IPS-NIHi11 (cell line): ENCODE measurements at regions not wholly inside any gene's neighbourhood (a gene's known extent, or its start where the extent isn't known, plus 50 kb on each side); places are given as distances from the start of the nearest gene placed in this dataset.
"Not testable (repeated sequence)": the region's sequence is repeated elsewhere in the genome, so short reads cannot be mapped to it uniquely, and the experiment has no call there.

ENCODE experiments used
- DNase-seq: peaks from one replicate; pipeline ENCODE4 v3.0.0; 2012; ENCODE audit warnings: mixed read lengths, low spot score

DNA sequence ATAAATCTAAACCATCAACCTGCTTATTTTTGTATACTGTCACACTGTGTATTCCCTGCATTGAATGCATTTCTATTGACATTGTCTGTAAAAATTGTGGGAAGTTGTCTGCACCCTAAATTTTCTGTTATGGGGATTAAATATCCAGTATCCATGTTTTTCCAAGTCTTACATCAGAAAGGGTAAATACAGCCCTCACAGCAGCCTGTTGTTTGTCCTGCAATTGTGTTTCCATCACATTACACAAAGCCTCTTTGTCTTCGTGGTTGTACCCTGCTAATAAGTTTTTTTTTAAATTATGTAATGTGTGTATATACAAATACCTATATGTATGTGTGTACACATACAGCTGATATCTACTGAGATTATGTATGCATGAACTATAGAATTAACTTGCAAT lies 109.2 kb upstream of the PTPN20 start:
- not testable (repeated sequence) for DNase-seq

- DNase-seq: not testable (repeated sequence)
Measured at GRCh38 chr10:46803082-46803481, 108.1 kb upstream of the PTPN20 start.

- not testable (repeated sequence) for DNase-seq
Measured at GRCh38 chr10:46810222-46810621, 101.0 kb upstream of the PTPN20 start.

DNA sequence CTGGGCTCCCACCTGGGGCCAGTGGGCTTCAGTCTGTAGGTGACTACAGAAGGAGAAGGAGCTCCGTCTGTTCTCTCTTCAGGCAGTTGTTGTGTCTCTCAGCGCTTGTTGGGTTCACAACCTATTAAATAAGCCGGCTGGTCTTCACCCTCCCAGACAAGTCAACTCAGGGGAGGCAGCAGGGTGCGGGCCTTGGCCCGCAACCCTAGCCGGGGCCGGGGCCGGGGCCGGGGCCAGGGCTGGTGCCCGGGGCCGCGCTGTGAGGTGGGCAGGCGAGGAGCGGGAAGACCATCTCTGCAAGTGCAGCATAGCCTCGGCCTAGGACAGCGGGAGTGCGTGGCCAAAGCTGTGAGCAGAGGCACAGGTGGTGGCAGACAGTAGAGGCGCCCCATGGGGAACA lies 95.1 kb upstream of the PTPN20 start:
- DNase-seq: not testable (repeated sequence)

DNA sequence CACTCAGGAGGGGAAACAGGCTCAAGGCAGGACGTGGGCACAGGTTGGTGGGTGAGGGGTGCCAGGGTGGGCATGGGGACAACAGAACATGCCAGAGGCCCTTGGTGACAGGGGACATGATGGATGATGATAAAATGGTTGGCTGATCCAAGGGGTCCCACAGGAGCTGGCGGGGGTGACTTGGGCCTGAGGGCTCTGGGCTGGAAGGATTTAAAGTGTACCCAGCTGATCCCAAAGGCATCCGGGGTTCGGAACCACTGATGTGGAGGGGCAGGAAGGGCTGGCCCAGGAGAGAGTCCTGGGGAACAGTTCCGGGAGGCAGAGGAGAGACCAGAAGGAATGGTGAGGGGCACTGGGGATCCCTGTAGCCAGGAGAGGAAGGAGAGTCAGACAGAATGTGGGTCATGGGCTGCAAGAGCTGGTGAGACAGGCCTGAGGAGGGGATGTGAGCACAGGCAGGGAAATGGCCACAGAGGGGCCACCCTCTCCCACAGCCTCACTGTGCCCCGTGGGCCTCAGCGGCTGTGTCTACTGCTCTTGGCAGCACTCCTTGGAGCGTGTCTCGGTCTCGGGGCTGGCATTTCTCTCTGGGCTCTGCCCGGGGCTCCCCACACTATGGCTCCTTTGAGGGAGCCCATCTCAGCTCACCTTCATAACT lies 70.7 kb upstream of the PTPN20 start:
- not testable (repeated sequence) for DNase-seq

DNA sequence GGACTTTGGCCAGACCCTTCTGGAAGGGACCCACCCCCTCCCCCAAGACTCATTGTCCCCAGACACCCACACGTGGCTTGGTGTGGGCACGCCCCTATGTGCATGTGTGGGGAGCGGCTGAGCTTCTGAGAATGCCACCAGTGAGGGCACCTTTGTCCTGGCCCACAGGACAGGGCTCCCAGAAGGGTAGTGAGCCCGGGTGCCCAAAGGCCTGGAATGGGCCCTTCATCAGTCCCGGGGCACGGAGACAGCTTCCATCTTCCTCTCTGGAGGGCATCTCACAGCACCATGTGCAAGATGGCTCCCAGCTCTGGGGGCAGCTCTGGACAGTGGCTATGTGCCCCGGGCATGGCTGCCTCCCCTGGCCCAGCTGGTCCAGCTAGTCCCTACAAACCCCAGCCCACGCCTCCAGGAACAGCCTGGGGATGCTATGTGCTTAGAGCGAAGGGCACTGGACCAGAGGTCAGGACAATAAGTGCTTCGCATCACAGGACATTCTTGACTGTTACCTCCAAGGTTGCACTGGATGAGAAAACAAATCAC lies 70.1 kb upstream of the PTPN20 start:
- not testable (repeated sequence) for DNase-seq

- DNase-seq: not testable (repeated sequence)
Measured at GRCh38 chr10:46845194-46845593, 66.0 kb upstream of the PTPN20 start.

- not testable (repeated sequence) for DNase-seq
Measured at GRCh38 chr10:46845640-46846039, 65.6 kb upstream of the PTPN20 start.

- DNase-seq: not testable (repeated sequence)
Measured at GRCh38 chr10:46860753-46861152, 50.5 kb upstream of the PTPN20 start.
